ENCODE measurements at regions not wholly inside any gene's neighbourhood (a gene's known extent, or its start where the extent isn't known, plus 50 kb on each side); places are given as distances from the start of the nearest gene placed in this dataset.

GRCh38 chr2:236365258-236366048 is 101.2 kb upstream of the ASB18 start:
- Histone ChIP-seq H3K9me3 (replicated peaks in 1 of 2; ENCODE audit: control insufficient read depth in 2 of 2, insufficient read depth in 1 of 2, low read depth in 1 of 2, low read length in 2 of 2) (no peaks in the 10 kb centered on the region), H4K91ac (ENCODE audit: low read depth, low read length, poor library complexity) (no peak overlapping the region), H3K79me1 (ENCODE audit: low read depth, low read length) (no peaks in the 10 kb centered on the region), H3K9ac (ENCODE audit: low read depth, low read length, poor library complexity) (no peak overlapping the region), H3K4me1 (ENCODE audit: control insufficient read depth in 2 of 2, insufficient read depth in 1 of 2, low read depth in 1 of 2, low read length in 2 of 2) (peaks cover 9 to 11% of the 10 kb centered on the region in 2 donors), H3K36me3 (replicated peaks in 1 of 2; ENCODE audit: control insufficient read depth in 2 of 2, insufficient read depth in 2 of 2, low read length in 2 of 2) (no peaks in the 10 kb centered on the region), H2AK5ac (ENCODE audit: low read depth, low read length) (peak overlapping the region; percentile 30), H3K27ac (replicated peaks; ENCODE audit: low read length) (no peak overlapping the region), H3K27me3 (ENCODE audit: control insufficient read depth in 3 of 3, insufficient read depth in 3 of 3, low read depth in 1 of 3, low read length in 3 of 3) (peaks cover 0 to 10% (median 0%) of the 10 kb centered on the region in 3 experiments), H3K4me2 (ENCODE audit: insufficient read depth, low read length, poor library complexity, severe bottlenecking) (no peak overlapping the region), H3K18ac (ENCODE audit: low read length) (peak overlapping the region; percentile 65), H2AFZ (ENCODE audit: low read length) (no peak overlapping the region), H2BK12ac (ENCODE audit: low read length) (no peak overlapping the region), H4K8ac (ENCODE audit: low read depth, low read length) (no peak overlapping the region), H3K14ac (ENCODE audit: low read length) (no peak overlapping the region), H2BK120ac (ENCODE audit: low read depth, low read length) (no peak overlapping the region), H2BK15ac (ENCODE audit: low read length) (no peak overlapping the region), H3K23ac (ENCODE audit: low read depth, low read length, poor library complexity) (no peak overlapping the region), H3K4ac (ENCODE audit: low read length) (no peak overlapping the region), H2BK5ac (ENCODE audit: low read length) (no peak overlapping the region), H3K4me3 (ENCODE audit: low read length in 2 of 2) (no peak overlapping the region)
- WGBS, 2 donors (ENCODE audit: extremely low coverage in 2 of 2, insufficient read length in 2 of 2, insufficient replicate concordance in 1 of 2) = no CpG with 5 or more reads among the region's 14 CpGs
- DNase-seq (ENCODE audit: low spot score) = no peak

GRCh38 chr2:236366049-236366387 is 101.8 kb upstream of the ASB18 start:
- peaks cover 9 to 13% of the 10 kb centered on the region in 2 donors for H3K4me1 ChIP-seq (ENCODE audit: control insufficient read depth in 2 of 2, insufficient read depth in 1 of 2, low read depth in 1 of 2, low read length in 2 of 2)
- no peaks in the 10 kb centered on the region for H3K36me3 ChIP-seq (replicated peaks in 1 of 2; ENCODE audit: control insufficient read depth in 2 of 2, insufficient read depth in 2 of 2, low read length in 2 of 2)
- no peak for DNase-seq (ENCODE audit: low spot score)
- no peak overlapping the region for H4K91ac ChIP-seq (ENCODE audit: low read depth, low read length, poor library complexity)
- no peak overlapping the region for H3K14ac ChIP-seq (ENCODE audit: low read length)
- no peak overlapping the region for H2BK12ac ChIP-seq (ENCODE audit: low read length)
- no peak overlapping the region for H3K27ac ChIP-seq (replicated peaks; ENCODE audit: low read length)
- no CpG with 5 or more reads among the region's 7 CpGs for WGBS, 2 donors (ENCODE audit: extremely low coverage in 2 of 2, insufficient read length in 2 of 2, insufficient replicate concordance in 1 of 2)
- H3K4ac ChIP-seq (ENCODE audit: low read length) = no peak overlapping the region
- no peaks in the 10 kb centered on the region for H3K79me1 ChIP-seq (ENCODE audit: low read depth, low read length)
- no peak overlapping the region for H3K4me2 ChIP-seq (ENCODE audit: insufficient read depth, low read length, poor library complexity, severe bottlenecking)
- H3K27me3 ChIP-seq (ENCODE audit: control insufficient read depth in 3 of 3, insufficient read depth in 3 of 3, low read depth in 1 of 3, low read length in 3 of 3) = peaks cover 0 to 10% (median 0%) of the 10 kb centered on the region in 3 experiments
- no peak overlapping the region for H3K18ac ChIP-seq (ENCODE audit: low read length)
- H2BK120ac ChIP-seq (ENCODE audit: low read depth, low read length) = no peak overlapping the region
- no peak overlapping the region for H3K4me3 ChIP-seq (ENCODE audit: low read length in 2 of 2)
- no peak overlapping the region for H2AK5ac ChIP-seq (ENCODE audit: low read depth, low read length)
- H4K8ac ChIP-seq (ENCODE audit: low read depth, low read length) = no peak overlapping the region
- H3K23ac ChIP-seq (ENCODE audit: low read depth, low read length, poor library complexity) = no peak overlapping the region
- no peaks in the 10 kb centered on the region for H3K9me3 ChIP-seq (replicated peaks in 1 of 2; ENCODE audit: control insufficient read depth in 2 of 2, insufficient read depth in 1 of 2, low read depth in 1 of 2, low read length in 2 of 2)
- no peak overlapping the region for H2BK5ac ChIP-seq (ENCODE audit: low read length)
- no peak overlapping the region for H2AFZ ChIP-seq (ENCODE audit: low read length)
- H2BK15ac ChIP-seq (ENCODE audit: low read length) = no peak overlapping the region
- H3K9ac ChIP-seq (ENCODE audit: low read depth, low read length, poor library complexity) = no peak overlapping the region

GRCh38 chr2:236366397-236366796 is 102.2 kb upstream of the ASB18 start:
- H3K4me2 ChIP-seq (ENCODE audit: insufficient read depth, low read length, poor library complexity, severe bottlenecking) = no peak overlapping the region
- no peak overlapping the region for H3K18ac ChIP-seq (ENCODE audit: low read length)
- H3K9me3 ChIP-seq (replicated peaks in 1 of 2; ENCODE audit: control insufficient read depth in 2 of 2, insufficient read depth in 1 of 2, low read depth in 1 of 2, low read length in 2 of 2) = no peaks in the 10 kb centered on the region
- H2AFZ ChIP-seq (ENCODE audit: low read length) = no peak overlapping the region
- H3K4me3 ChIP-seq (ENCODE audit: low read length in 2 of 2) = no peak overlapping the region
- H3K36me3 ChIP-seq (replicated peaks in 1 of 2; ENCODE audit: control insufficient read depth in 2 of 2, insufficient read depth in 2 of 2, low read length in 2 of 2) = no peaks in the 10 kb centered on the region
- H3K23ac ChIP-seq (ENCODE audit: low read depth, low read length, poor library complexity) = no peak overlapping the region
- H2BK120ac ChIP-seq (ENCODE audit: low read depth, low read length) = no peak overlapping the region
- peaks cover 0 to 14% (median 0%) of the 10 kb centered on the region in 3 experiments for H3K27me3 ChIP-seq (ENCODE audit: control insufficient read depth in 3 of 3, insufficient read depth in 3 of 3, low read depth in 1 of 3, low read length in 3 of 3)
- H3K27ac ChIP-seq (replicated peaks; ENCODE audit: low read length) = no peak overlapping the region
- H3K4me1 ChIP-seq (ENCODE audit: control insufficient read depth in 2 of 2, insufficient read depth in 1 of 2, low read depth in 1 of 2, low read length in 2 of 2) = peaks cover 9 to 13% of the 10 kb centered on the region in 2 donors
- H2AK5ac ChIP-seq (ENCODE audit: low read depth, low read length) = no peak overlapping the region
- H4K91ac ChIP-seq (ENCODE audit: low read depth, low read length, poor library complexity) = no peak overlapping the region
- H3K9ac ChIP-seq (ENCODE audit: low read depth, low read length, poor library complexity) = no peak overlapping the region
- no peak overlapping the region for H2BK15ac ChIP-seq (ENCODE audit: low read length)
- no peak overlapping the region for H3K14ac ChIP-seq (ENCODE audit: low read length)
- no CpG with 5 or more reads among the region's 3 CpGs for WGBS, 2 donors (ENCODE audit: extremely low coverage in 2 of 2, insufficient read length in 2 of 2, insufficient replicate concordance in 1 of 2)
- no peak overlapping the region for H2BK12ac ChIP-seq (ENCODE audit: low read length)
- H2BK5ac ChIP-seq (ENCODE audit: low read length) = no peak overlapping the region
- H4K8ac ChIP-seq (ENCODE audit: low read depth, low read length) = no peak overlapping the region
- DNase-seq (ENCODE audit: low spot score) = no peak
- no peaks in the 10 kb centered on the region for H3K79me1 ChIP-seq (ENCODE audit: low read depth, low read length)
- H3K4ac ChIP-seq (ENCODE audit: low read length) = no peak overlapping the region

- Histone ChIP-seq H3K79me1 (ENCODE audit: low read depth, low read length) (no peaks in the 10 kb centered on the region), H2AK5ac (ENCODE audit: low read depth, low read length) (no peak overlapping the region), H3K4me1 (ENCODE audit: control insufficient read depth in 2 of 2, insufficient read depth in 1 of 2, low read depth in 1 of 2, low read length in 2 of 2) (peaks cover 9 to 13% of the 10 kb centered on the region in 2 donors), H3K4me2 (ENCODE audit: insufficient read depth, low read length, poor library complexity, severe bottlenecking) (no peak overlapping the region), H2BK120ac (ENCODE audit: low read depth, low read length) (no peak overlapping the region), H3K14ac (ENCODE audit: low read length) (no peak overlapping the region), H4K8ac (ENCODE audit: low read depth, low read length) (no peak overlapping the region), H3K4me3 (ENCODE audit: low read length in 2 of 2) (no peak overlapping the region), H3K36me3 (replicated peaks in 1 of 2; ENCODE audit: control insufficient read depth in 2 of 2, insufficient read depth in 2 of 2, low read length in 2 of 2) (no peaks in the 10 kb centered on the region), H3K27ac (replicated peaks; ENCODE audit: low read length) (no peak overlapping the region), H3K23ac (ENCODE audit: low read depth, low read length, poor library complexity) (no peak overlapping the region), H3K4ac (ENCODE audit: low read length) (no peak overlapping the region), H3K9ac (ENCODE audit: low read depth, low read length, poor library complexity) (no peak overlapping the region), H3K9me3 (replicated peaks in 1 of 2; ENCODE audit: control insufficient read depth in 2 of 2, insufficient read depth in 1 of 2, low read depth in 1 of 2, low read length in 2 of 2) (no peaks in the 10 kb centered on the region), H2BK15ac (ENCODE audit: low read length) (no peak overlapping the region), H3K27me3 (ENCODE audit: control insufficient read depth in 3 of 3, insufficient read depth in 3 of 3, low read depth in 1 of 3, low read length in 3 of 3) (peaks cover 0 to 14% (median 0%) of the 10 kb centered on the region in 3 experiments), H4K91ac (ENCODE audit: low read depth, low read length, poor library complexity) (no peak overlapping the region), H2AFZ (ENCODE audit: low read length) (no peak overlapping the region), H2BK5ac (ENCODE audit: low read length) (no peak overlapping the region), H3K18ac (ENCODE audit: low read length) (no peak overlapping the region), H2BK12ac (ENCODE audit: low read length) (no peak overlapping the region)
- no CpG with 5 or more reads among the region's 16 CpGs for WGBS, 2 donors (ENCODE audit: extremely low coverage in 2 of 2, insufficient read length in 2 of 2, insufficient replicate concordance in 1 of 2)
- DNase-seq (ENCODE audit: low spot score) = no peak
Measured at GRCh38 chr2:236367506-236368289, 103.5 kb upstream of the ASB18 start.

All from neuronal stem cell (in vitro differentiated cells).